Endodermal cell (in vitro differentiated cells): ENCODE measurements at regions not wholly inside any gene's neighbourhood (a gene's known extent, or its start where the extent isn't known, plus 50 kb on each side); places are given as distances from the start of the nearest gene placed in this dataset.
"Not testable (repeated sequence)": the region's sequence is repeated elsewhere in the genome, so short reads cannot be mapped to it uniquely, and the experiment has no call there.

Experiments used
- DNase-seq: peaks from one replicate; pipeline ENCODE4 v3.0.0-alpha.2; 2017
- H3K27ac ChIP-seq: 2 replicates; pipeline ENCODE4 v1.5.1; 2013; ENCODE audit warnings: mild to moderate bottlenecking, low read depth, low read length, moderate library complexity
- H3K27me3 ChIP-seq: 2 replicates; pipeline ENCODE4 v1.6.1; 2013; ENCODE audit warnings: mild to moderate bottlenecking, low read length, moderate library complexity; ENCODE audit not compliant: insufficient read depth, control insufficient read depth, poor library complexity, severe bottlenecking
- H3K36me3 ChIP-seq: 2 replicates; pipeline ENCODE4 v1.7.0; 2013; ENCODE audit warnings: mild to moderate bottlenecking, low read length, moderate library complexity; ENCODE audit not compliant: control insufficient read depth, insufficient read depth
- H3K4me1 ChIP-seq: one replicate; pipeline ENCODE4 v1.7.0; 2013; ENCODE audit warnings: low read length; ENCODE audit not compliant: control insufficient read depth, insufficient read depth
- H3K4me3 ChIP-seq: 2 replicates; pipeline ENCODE4 v1.5.1; 2013; ENCODE audit warnings: mild to moderate bottlenecking, low read length, moderate library complexity
- H3K9ac ChIP-seq: 2 replicates; pipeline ENCODE4 v1.6.1; 2013; ENCODE audit warnings: mild to moderate bottlenecking, low read length, moderate library complexity; ENCODE audit not compliant: poor library complexity, severe bottlenecking; ENCODE audit errors: extremely low read depth
- H3K9me3 ChIP-seq: 2 replicates; pipeline ENCODE4 v1.6.1; 2013; ENCODE audit warnings: mild to moderate bottlenecking, low read length, moderate library complexity; ENCODE audit not compliant: control insufficient read depth
- H3K27ac Mint-ChIP-seq: 2 replicates; pipeline ENCODE4 v1.8.0; 2020; ENCODE audit warnings: mixed read lengths
- H3K27me3 Mint-ChIP-seq: 2 replicates; pipeline ENCODE4 v1.8.0; 2021; ENCODE audit warnings: mild to moderate bottlenecking, mixed read lengths; ENCODE audit not compliant: insufficient read depth
- H3K36me3 Mint-ChIP-seq: 2 replicates; pipeline ENCODE4 v1.8.0; 2020; ENCODE audit warnings: low read depth, mixed read lengths
- H3K4me1 Mint-ChIP-seq: 2 replicates; pipeline ENCODE4 v1.8.0; 2020; ENCODE audit warnings: mixed read lengths
- H3K4me3 Mint-ChIP-seq: 2 replicates; pipeline ENCODE4 v1.8.0; 2020; ENCODE audit warnings: mild to moderate bottlenecking, moderate library complexity, mixed read lengths
- H3K9me3 Mint-ChIP-seq: 2 replicates; pipeline ENCODE4 v1.8.0; 2020; ENCODE audit warnings: mild to moderate bottlenecking, mixed read lengths
- WGBS, 2 experiments: methylation state at CpG; one replicate each; pipeline versions ENCODE4 v1.1.5 to v1.1.7; 2013; ENCODE audit warnings: missing lambda C conversion rate in 2 of 2, mixed read lengths in 1 of 2; ENCODE audit not compliant: insufficient coverage in 1 of 2, insufficient read length in 1 of 2; 5-methylcytosine and 5-hydroxymethylcytosine counted together
- TF ChIP-seq, protein P1 (sequence below): fragments of 200-600 bp; sonication (generic); conservative IDR thresholded peaks from 2 replicates; pipeline ENCODE4 v1.5.0; 2021; ENCODE audit warnings: antibody characterized with exemption, mild to moderate bottlenecking

GRCh38 chr10:78605800-78606350, 462.9 kb upstream of the ZMIZ1 start:
- Mint-ChIP-seq H3K27ac (no peak overlapping the region), H3K4me3 (no peak overlapping the region), H3K27me3 (peaks cover 25% of the 10 kb centered on the region), H3K36me3 (no peaks in the 10 kb centered on the region), H3K4me1 (no peaks in the 10 kb centered on the region), H3K9me3 (peaks cover 12% of the 10 kb centered on the region)
- H3K9ac ChIP-seq: no peak overlapping the region
- H3K36me3 ChIP-seq: no peaks in the 10 kb centered on the region
- peaks cover 5% of the 10 kb centered on the region for H3K27me3 ChIP-seq
- H3K9me3 ChIP-seq: peaks cover 11% of the 10 kb centered on the region
- H3K4me1 ChIP-seq: no peaks in the 10 kb centered on the region
- H3K27ac ChIP-seq: no peak overlapping the region
- WGBS, 2 experiments: 100% methylated on average over 2 of the region's 4 CpGs; no CpG with 5 or more reads in 1 of the 2 experiments
- TF ChIP-seq, protein P1, sequence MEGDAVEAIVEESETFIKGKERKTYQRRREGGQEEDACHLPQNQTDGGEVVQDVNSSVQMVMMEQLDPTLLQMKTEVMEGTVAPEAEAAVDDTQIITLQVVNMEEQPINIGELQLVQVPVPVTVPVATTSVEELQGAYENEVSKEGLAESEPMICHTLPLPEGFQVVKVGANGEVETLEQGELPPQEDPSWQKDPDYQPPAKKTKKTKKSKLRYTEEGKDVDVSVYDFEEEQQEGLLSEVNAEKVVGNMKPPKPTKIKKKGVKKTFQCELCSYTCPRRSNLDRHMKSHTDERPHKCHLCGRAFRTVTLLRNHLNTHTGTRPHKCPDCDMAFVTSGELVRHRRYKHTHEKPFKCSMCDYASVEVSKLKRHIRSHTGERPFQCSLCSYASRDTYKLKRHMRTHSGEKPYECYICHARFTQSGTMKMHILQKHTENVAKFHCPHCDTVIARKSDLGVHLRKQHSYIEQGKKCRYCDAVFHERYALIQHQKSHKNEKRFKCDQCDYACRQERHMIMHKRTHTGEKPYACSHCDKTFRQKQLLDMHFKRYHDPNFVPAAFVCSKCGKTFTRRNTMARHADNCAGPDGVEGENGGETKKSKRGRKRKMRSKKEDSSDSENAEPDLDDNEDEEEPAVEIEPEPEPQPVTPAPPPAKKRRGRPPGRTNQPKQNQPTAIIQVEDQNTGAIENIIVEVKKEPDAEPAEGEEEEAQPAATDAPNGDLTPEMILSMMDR: peak; percentile 48
- peak; percentile 7 for DNase-seq
- no peak overlapping the region for H3K4me3 ChIP-seq

- H3K9me3 ChIP-seq: peaks cover 11% of the 10 kb centered on the region
- not testable (repeated sequence) for H3K4me1 Mint-ChIP-seq, H3K4me3 Mint-ChIP-seq, H3K36me3 ChIP-seq, H3K4me3 ChIP-seq, H3K27me3 ChIP-seq, H3K27ac ChIP-seq, DNase-seq, H3K36me3 Mint-ChIP-seq, H3K4me1 ChIP-seq, H3K27ac Mint-ChIP-seq, H3K9ac ChIP-seq
- 100% methylated on average over 1 of the region's 2 CpGs; no CpG with 5 or more reads in 1 of the 2 experiments for WGBS, 2 experiments
- peaks cover 26% of the 10 kb centered on the region for H3K27me3 Mint-ChIP-seq
- peaks cover 12% of the 10 kb centered on the region for H3K9me3 Mint-ChIP-seq
Observed at GRCh38 chr10:78606766-78607165, 462.0 kb upstream of the ZMIZ1 start.

DNA sequence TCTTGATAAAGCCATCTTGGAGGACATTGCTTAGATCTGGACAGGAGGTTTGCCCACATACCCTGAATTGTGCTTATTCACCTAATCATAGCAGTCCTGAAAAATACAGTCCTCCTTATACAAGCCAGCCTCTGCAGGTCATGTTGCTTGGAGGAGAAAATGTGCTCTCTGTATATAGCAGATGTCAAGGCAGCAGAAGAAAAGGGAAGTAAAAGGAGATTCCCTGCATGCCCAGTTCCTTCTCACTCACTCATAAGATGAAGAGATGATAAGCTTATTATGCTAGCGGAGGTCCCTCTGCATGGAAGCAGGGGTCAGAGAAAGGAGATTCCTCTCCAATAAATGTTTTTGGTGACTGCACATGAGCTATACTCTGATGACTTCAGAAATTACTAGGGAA, 458.8 kb upstream of the ZMIZ1 start:
- H3K9me3 Mint-ChIP-seq: peaks cover 12% of the 10 kb centered on the region
- no peaks in the 10 kb centered on the region for H3K36me3 Mint-ChIP-seq
- peaks cover 3% of the 10 kb centered on the region for H3K4me1 Mint-ChIP-seq
- Histone ChIP-seq H3K4me1 (no peaks in the 10 kb centered on the region), H3K36me3 (no peaks in the 10 kb centered on the region), H3K9me3 (peaks cover 11% of the 10 kb centered on the region), H3K4me3 (no peak overlapping the region), H3K27me3 (no peaks in the 10 kb centered on the region), H3K27ac (no peak overlapping the region), H3K9ac (no peak overlapping the region)
- peaks cover 11% of the 10 kb centered on the region for H3K27me3 Mint-ChIP-seq
- H3K27ac Mint-ChIP-seq: no peak overlapping the region
- TF ChIP-seq, protein P1: no peak
- DNase-seq: no peak
- 91 to 100% methylated on average over 1 of the region's 1 CpG for WGBS, 2 experiments
- no peak overlapping the region for H3K4me3 Mint-ChIP-seq

DNA sequence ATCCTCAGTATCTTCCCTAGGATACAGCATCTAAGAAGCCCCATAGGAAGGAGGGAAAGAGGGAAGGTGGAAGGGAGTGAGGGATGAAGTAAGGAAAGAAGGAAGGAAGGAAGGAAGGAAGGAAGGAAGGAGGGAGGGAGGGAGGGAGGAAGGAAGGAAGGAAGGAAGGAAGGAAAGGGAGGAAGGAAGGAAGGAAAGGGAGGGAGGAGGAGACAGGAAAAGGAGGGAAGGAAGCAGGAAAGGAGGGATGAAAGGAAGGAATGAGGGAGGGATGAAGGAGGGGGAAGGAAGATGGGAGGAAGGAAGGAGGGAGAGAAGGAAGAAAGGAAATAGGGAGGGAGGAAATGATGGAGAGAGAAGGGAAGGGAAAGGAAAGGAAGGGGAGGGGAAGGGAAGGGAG, 455.6 kb upstream of the ZMIZ1 start:
- no peaks in the 10 kb centered on the region for H3K36me3 ChIP-seq

More for the DNA sequence above, 455.6 kb upstream of the ZMIZ1 start:
- TF ChIP-seq, protein P1: no peak
- H3K4me3 ChIP-seq: no peak overlapping the region
- peaks cover 11% of the 10 kb centered on the region for H3K9me3 ChIP-seq
- Mint-ChIP-seq H3K27ac (no peak overlapping the region), H3K27me3 (peaks cover 13% of the 10 kb centered on the region), H3K9me3 (peaks cover 8% of the 10 kb centered on the region), H3K36me3 (no peaks in the 10 kb centered on the region), H3K4me1 (peaks cover 21% of the 10 kb centered on the region), H3K4me3 (no peak overlapping the region)
- peaks cover 17% of the 10 kb centered on the region for H3K4me1 ChIP-seq
- DNase-seq: no peak
- no peak overlapping the region for H3K27ac ChIP-seq
- H3K9ac ChIP-seq: no peak overlapping the region
- no peaks in the 10 kb centered on the region for H3K27me3 ChIP-seq
